ENCODE measurements at regions not wholly inside any gene's neighbourhood (a gene's known extent, or its start where the extent isn't known, plus 50 kb on each side); places are given as distances from the start of the nearest gene placed in this dataset.

DNA sequence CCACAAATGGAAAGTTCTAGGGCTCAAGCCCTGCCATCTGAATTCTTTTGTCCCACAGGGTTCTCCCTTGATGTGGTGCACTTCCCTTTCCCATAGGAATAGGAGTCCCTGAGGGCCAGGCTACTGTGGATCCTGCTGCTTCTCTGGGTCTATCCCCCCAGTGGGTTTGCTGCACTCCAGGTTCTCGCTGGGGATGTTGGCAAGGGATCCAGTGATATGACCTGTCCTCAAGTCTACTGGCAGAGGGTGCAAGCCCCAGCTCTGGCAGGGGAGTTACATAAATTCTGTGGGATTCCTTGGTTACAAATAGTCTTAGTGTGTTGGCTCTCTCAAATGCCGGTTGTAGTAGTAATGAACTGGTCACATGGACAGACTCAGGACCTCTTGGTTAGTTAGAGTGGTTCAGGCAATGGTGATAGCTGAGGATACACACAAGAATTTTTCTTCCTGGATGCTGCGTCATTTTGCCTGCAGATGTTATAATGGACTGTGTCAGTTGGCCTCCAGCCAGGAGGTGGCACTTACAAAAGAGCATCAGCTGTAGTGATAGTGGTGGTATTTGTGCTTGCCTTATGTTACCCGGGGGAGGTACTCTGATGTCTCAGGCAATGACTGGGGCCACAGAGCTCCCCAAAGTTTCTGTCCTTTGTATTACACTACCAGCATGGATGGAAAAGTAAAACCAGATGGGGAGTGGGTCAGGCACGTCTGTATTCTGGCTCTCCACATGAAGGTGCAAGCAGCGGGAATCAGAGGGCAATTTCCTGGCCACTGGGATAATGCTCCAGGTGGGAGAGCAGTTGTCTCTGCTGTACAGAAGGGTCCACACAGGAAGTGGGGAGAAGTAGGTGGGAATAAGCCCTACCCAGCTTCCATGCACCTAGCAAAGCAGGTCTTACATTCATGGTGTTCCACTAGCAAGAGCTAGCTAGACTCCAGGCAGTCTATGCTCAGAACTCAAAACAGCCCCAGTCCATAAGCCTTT, 267.9 kb downstream of the SOX11 start:
- no peak for DNase-seq

GRCh38 chr2:5967506-5967905, 275.3 kb downstream of the SOX11 start:
- no peak for DNase-seq

- peak; percentile 14 for DNase-seq
Measured at GRCh38 chr2:5969303-5969702, 277.1 kb downstream of the SOX11 start.

DNA sequence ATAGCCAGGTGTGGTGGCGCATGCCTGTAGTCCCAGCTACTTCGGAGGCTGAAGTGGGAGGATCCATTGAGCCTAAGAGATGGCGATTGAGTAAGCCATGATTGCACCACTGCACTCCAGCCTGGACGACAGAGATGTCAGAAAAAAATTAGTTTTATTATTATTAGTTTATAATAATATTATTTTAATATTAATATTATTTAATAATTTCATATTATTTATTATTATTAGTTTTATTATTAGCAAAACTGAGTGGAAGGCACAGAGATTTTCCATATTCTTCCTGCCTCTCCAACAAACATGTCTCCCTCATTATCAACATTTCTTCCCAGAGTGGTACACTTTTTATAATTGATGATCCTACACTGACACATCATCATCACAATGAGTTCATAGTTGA, 278.2 kb downstream of the SOX11 start:
- no peak for DNase-seq

DNA sequence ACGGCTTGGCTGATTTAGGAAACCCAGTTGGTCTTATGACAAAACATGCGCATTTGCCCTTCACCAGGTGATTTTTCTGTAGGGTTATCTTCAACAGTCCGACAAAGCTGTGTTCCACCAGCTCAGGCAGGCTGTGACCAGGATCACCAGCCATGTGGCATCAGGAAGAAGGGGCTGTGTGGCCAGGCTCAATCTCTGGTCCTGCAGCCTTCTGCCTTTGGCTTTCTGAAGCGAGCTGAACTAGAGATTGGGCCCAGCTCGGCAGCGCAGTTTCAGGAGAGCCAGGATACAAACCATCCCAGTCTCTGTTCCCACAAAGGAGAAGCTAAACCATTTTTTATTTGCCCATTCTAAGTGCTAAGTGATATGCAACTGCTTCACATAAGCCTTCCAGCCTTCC, 282.3 kb downstream of the SOX11 start:
- DNase-seq: peak; percentile 16

- DNase-seq: peak; percentile 13
Measured at GRCh38 chr2:5975401-5975800, 283.2 kb downstream of the SOX11 start.

- peak; percentile 30 for DNase-seq
Measured at GRCh38 chr2:5976531-5977065, 284.4 kb downstream of the SOX11 start.

DNA sequence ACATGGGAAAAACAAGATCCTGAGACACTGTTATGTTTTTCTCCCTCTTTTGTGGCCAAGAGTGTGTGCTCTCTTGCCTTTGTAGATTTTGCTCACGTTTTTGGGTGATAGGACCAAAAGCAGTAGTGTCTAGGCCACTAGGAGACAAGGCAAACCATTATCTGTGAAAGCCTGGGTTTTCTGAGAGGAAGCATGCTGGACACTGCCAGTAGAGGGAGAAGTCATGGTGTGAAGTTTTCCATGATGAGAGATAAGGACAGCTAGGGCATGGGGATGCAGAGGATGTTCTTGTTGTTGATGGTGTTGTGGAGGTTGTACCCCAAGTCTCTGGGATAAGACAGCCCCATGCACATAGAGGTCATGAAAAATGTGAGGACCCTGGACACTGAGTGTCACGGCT, 285.3 kb downstream of the SOX11 start:
- DNase-seq: no peak

DNA sequence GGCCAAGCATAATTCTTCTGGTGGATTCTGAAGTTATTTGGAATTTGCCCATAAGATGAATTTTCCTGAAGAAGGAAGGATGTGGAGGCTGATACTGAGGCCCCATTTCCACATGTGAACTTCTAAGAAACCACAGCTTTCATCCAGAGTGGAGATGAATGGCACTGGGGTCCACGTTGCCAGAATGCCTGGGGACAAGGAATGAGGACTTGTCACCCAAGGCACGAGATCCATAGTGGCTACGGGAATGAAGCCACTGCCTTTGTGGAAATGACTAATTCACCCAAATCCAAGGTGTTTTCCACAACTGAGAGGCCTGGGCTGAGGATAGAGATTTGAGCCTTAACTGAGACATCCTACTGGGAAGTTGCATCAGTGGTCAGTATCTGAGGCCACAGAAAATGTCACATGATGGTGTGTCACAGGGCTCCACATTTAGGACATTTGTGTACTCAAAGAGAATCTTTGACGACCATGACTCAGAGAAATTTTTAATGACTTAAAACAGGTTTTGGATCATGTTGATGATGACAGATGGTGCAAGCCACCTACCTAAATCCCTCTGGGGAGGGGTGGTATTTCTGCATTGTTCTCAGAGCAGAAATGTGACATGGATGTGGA, 286.1 kb downstream of the SOX11 start:
- no peak for DNase-seq

DNA sequence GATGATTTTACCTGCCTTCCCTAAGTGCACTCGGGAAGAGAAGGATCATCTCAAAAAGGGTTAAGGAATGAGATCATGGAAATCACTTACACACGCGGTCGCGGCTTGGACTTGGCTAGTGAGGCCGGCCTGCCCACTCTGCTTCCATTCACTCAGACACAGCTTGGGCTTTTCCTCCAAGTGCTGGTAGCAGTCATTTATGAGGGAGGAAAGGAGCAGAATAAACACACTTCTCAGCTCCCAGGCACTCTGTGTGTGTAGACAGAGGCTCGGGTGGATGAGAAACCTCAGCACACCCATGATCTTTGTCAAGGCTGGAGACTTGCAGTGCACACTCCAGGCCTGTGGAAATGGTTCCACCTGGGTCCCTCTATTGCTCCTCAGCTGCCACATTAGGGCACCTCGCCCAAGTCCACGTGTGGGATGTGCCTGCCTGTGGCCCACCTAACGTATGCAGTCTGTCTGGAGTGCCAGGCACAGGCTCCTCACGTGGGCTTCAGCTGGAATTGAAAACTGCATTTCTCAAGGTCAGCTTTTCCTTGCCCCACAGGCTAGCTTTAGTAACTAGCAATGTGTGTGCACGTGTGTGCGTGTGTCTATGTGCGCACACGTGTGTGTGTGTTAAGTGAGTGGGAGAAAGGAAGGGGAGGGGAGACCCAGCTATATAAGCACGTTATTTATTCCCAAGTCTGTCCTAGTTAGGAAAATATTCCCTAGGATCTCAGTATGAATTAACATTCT, 288.4 kb downstream of the SOX11 start:
- peak; percentile 52 for DNase-seq

DNA sequence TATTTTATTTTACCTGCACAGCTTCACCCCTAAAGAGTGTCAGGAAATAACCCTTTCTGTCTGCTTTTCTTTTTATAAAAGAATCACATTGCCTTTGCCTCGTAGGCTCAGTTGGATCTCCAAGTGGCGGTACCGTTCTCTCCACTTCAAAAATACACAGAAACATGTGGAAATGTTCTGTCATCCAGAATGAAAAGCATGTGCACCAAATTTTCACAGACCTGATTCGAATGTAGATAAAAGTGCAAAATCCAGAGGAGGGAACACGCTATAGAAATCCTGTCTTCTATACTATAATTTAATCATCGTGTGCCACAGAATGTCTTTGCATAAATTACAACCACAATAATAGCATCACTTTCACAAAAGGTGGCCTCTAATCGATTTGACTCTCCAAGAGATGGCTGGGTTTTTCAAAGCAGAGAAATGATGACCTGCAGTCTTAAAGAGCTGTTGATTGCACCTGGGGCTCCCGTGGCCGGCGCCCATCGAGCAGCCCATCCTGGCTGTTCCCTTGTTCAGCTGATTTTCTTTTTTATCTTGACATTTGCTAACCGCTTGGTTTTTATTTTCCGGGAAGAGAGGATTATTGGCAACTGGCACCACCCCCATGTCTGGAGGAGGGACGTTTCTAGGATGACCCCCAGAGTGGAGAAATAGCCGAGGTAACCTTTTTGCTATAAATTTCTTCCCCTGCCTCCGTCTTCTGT, 290.2 kb downstream of the SOX11 start:
- DNase-seq: peak; percentile 64

GRCh38 chr2:5982903-5983265, 290.7 kb downstream of the SOX11 start:
- peak; percentile 61 for DNase-seq

- peak; percentile 50 for DNase-seq
Measured at GRCh38 chr2:5983511-5984272, 291.5 kb downstream of the SOX11 start.

DNA sequence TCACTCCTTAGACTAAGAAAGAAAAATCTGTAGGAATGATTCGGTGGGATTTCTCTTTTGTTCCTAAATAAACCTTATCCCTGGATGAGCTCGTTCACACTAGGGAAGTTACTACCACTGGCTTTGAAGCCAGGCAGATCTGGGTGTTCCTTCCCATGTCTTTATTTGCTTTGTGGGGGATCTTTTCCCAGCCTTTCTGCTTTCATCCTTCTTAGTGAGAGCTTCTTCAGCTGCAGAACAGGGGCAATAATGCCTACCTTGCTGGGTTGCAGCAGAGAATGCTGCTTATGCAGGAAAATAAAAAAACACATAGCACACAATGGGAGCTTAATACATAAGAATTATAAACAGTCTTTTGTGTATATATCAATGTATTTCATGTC, 292.1 kb downstream of the SOX11 start:
- DNase-seq: peak; percentile 27

- DNase-seq: no peak
Measured at GRCh38 chr2:5984946-5985345, 292.8 kb downstream of the SOX11 start.

DNA sequence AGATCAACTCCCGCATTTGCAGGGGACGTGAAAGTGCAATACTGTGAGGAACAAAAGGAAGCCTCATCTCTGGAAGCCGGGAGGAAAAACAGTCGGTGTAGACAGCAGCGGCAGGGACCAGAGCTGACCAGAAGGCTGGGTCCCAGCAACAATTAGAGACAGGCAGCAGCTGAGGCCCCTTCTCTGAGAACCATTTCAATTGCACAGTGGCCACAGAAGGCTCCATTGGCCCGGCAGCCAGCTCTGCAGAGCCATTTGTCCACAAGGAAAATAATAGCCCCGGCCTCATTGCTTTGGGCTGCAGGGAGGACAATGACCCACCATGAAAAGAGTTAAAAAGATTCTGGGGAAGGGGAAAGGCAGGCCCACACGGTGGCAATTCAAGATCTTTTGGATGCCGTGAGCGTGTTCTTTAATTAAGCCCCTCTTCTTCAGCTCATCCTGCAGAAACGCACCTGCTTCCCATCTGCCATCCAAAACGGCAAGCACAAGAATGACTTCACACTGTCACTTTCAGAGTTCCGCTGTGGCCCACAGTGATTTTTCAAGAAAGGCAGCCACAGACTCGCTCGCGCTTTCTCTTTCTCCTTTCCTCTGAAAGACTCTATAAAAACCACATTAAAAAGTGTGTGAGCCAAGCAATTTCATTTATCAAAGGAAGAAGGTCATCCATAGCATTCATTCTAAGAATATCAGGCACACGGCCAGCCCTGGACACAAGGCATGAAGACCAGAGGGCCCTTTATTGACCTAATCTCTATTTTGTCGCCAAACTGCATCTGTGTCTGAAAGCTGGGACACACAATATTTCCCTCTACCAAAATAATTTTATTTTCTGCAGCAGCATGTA, 293.6 kb downstream of the SOX11 start:
- peak; percentile 66 for DNase-seq

DNA sequence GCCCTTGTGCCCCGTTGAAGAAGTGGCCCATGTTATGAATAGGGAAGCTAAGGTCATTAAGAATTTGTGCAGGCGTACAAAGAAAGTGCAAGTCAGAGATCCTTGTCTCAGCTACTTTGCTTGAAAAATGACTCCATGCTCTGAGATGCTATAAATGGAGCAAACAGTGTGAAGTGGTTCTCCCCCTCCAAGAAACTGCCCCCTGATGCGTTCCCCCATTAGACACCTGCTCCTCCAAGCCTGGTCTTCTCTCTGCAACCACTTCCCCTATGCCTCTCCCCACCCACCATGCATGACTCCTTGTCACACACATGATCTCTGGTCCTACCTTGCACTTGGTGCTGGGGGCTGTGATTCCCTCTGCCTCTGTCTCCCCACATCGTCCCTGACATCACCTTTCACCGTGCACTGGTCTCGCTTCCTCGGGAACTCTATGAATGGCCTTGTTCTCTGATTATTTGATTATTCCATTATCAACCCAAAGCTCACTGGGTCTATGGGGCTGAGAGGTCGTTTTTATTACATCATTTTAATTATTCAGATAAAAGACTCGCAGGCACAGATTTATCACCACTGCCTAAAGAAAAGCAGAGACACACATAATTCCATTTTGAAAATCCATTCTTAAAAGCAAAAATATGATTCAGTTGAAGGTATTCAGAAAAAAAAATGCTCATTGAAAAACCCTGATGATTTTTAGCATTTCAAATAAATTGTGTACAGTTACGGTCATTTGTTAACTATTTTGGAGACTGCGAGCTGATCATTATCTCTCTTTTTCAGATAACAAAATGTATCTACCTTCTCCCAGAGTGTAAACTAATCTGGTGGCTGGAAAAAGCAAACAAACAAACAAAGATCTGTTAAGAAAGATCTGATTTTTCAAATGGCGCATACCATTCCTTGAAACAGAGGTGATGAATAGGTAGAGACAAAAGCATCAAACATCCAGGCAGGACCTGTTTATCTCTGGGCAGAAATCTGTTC, 294.9 kb downstream of the SOX11 start:
- DNase-seq: peak; percentile 70

GRCh38 chr2:5988120-5988519, 295.9 kb downstream of the SOX11 start:
- DNase-seq: no peak

DNA sequence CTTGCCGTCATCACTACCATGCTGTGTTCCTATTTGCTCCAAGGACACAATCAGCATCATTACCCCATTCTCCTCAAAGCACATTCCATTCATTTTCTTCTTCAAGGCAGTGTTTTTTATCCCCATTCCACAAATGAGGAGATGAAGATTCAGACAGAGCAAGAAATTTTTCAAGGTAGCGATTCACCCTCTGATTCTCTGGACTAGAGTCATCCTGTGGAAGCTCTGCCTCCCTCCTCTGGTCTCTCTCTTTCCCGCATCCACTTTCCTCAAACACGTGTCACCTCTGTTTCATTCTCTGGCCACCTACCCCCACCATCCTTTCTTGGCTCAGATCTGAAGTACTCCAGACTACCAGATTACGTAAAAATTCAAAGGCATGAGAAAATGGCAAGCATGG, 297.9 kb downstream of the SOX11 start:
- no peak for DNase-seq
